GM18505 (cell line): ENCODE measurements at regions not wholly inside any gene's neighbourhood (a gene's known extent, or its start where the extent isn't known, plus 50 kb on each side); places are given as distances from the start of the nearest gene placed in this dataset.
"Not testable (repeated sequence)": the region's sequence is repeated elsewhere in the genome, so short reads cannot be mapped to it uniquely, and the experiment has no call there.

Experiments
- ATAC-seq: cut with Tn5 transposase; IDR thresholded peaks from one replicate; pipeline ENCODE4 v1.9.1; 2021; ENCODE audit not compliant: unreplicated experiment
- POLR2A ChIP-seq: IDR thresholded peaks from 4 replicates; pipeline ENCODE4 v1.6.1; 2011; ENCODE audit warnings: borderline replicate concordance; ENCODE audit not compliant: insufficient read depth, insufficient read length; ENCODE audit errors: extremely low read depth

- TF ChIP-seq POLR2A: no peak
- no peak for ATAC-seq
Observed at GRCh38 chr6:168865-169455, 123.3 kb upstream of the DUSP22 start.

DNA sequence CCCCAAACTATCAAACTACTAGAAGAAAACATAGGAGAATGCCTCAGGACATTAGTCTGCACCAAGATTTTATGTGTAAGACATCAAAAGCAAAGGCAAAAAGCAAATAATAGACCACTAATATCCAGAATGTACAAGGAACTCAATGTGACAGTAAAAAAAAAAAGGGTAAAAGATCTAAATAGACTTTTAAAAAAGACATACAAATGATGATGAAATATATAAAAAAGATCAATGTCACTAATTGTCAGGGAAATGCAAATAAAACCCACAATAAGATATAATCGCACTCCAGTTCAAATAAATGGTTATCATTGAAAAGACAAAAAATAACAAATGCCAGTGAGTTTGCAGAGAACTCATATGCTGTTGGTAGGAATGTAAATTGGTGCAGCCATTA lies 118.3 kb upstream of the DUSP22 start:
- ATAC-seq: no peak
- TF ChIP-seq POLR2A: no peak

GRCh38 chr6:175680-176079 lies 116.6 kb upstream of the DUSP22 start:
- no peak for ATAC-seq
- no peak for TF ChIP-seq POLR2A

DNA sequence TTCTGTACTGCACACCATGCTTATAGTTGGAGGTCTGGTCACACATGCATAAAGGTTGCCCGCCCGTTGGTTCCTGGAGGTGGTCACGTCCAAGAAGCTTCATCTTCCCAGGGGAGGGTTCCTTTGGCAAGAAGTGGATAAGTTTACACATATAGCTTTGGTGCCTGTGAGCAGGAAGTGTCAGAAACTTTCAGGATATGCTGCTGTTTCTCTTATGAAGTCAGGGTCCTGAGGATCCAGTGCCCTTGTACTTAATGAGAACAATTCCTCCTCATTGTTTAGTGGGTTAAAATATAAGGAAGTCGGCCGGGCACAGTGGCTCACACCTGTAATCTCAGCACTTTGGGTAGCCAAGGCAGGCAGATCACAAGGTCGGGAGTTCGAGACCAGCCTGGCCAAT lies 115.5 kb upstream of the DUSP22 start:
- TF ChIP-seq POLR2A: no peak
- ATAC-seq: no peak

DNA sequence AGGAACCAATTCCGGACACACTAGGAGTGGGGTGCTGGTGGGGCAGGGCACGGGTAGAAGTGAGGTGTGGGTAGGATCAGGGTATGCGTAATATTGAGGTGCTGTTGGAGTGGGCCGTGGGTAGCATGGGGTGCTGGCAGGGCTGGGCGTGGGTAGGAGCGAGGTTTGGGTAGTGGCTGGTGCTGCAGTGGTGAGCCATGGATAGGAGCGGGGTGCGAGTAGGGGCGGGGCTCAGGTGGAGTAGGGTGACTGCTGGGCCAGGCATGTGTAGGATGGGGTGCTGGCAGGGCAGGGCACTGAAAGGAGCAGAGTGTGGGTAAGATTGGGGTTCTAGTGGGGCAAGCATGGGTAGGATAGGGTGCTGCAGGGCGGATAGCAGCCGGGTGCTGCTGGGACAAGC lies 114.2 kb upstream of the DUSP22 start:
- no peak for ATAC-seq
- TF ChIP-seq POLR2A: no peak

GRCh38 chr6:178929-179328 lies 113.4 kb upstream of the DUSP22 start:
- ATAC-seq: not testable (repeated sequence)

GRCh38 chr6:179340-179950 lies 112.8 kb upstream of the DUSP22 start:
- no peak for TF ChIP-seq POLR2A
- no peak for ATAC-seq

DNA sequence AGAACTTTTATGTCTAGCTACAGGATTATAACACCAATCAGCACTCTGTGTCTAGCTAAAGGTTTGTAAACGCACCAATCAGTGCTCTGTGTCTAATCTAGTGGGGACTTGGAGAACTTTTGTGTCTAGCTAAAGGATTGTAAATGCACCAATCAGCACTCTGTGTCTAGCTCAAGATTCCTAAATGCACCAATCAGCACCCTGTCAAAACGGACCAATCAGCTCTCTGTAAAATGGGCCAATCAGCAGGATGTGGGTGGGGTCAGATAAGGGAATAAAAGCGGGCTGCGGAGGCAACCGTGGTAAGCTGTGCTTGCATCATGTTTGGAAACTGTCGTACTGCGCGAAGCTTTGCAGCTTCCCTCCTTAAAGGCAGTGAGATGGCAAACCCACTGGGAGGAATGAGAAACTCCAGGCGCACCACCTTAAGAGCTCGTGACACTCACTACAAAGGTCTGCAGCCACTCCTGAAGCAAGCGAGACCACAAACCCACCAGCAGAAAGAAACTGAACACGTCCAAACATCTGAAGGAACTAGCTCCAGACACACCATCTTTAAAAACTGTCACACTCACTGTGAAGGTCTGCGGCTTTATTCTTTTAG lies 112.1 kb upstream of the DUSP22 start:
- not testable (repeated sequence) for ATAC-seq

DNA sequence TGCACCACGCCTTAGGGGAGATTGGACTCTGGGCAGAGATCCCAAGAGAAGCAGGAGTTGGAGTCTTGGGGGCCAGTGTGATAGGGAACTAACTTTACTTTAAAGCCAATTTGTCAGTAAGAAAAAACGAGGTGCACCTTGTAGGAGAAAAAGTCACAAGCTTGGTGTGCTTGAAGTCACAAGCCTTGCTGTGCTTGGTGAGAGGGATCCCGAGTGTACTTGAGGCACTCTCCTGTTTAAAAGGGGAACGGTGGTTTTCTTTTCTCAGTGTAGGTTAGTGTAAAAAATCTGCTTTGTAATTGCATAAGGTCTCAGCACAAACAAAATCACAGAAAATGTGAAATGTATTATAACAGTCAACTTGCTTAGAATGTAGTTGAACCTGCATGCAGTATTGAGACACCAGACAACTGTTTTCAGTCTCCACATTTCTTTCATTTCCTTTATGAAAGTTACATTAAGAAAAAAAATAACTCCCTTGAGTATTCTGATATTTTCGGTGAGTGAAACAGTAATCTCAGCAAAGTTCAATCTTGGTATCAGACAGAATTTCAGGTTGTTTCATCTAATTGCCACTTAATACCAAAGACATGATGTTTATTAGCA lies 111.1 kb upstream of the DUSP22 start:
- ATAC-seq: no peak
- no peak for TF ChIP-seq POLR2A

DNA sequence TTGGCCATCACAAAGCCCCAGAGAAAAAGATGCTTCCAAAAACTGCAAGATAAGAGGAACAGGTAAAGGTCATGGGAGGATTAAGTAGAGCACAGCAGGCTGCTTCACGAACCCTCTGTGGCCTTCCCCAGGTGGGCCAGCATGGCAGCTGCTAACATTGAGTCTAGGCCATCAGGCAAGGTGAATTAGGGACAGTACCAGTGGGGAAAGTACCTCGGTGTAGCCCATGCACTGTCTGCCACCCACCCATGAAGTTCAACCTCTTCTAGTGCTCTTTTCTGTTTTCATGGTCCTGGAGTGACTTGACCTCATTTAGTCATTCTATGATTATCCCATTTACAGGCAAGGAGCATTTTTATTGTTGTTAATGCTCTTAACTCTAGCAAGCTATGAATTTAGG lies 108.6 kb upstream of the DUSP22 start:
- no peak for TF ChIP-seq POLR2A
- no peak for ATAC-seq

DNA sequence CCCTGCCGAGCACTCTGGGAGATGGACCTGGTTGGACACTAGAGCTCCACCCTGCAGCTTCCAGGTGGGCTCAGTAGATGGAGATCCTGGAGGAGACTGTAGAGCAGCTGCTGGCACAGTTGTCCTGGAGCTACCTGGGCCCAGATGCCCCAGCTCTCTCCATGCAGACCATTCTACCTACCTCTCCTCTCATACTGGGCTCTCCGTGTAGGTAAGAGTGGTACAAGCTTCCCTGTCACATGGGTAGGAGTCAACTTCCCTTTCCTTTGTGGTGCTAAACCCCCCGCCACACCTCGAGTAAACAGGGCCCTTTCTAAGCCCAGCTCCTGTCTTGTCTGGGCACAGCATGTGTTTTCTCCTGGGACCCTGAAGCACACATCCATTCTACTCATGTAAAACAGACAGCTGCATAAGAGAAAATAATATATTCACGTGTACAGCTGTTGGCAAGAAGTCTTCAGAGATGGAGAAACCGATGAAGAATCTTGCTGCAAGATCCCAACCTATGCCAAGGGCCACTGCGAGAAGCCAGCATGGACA lies 108.1 kb upstream of the DUSP22 start:
- no peak for TF ChIP-seq POLR2A

GRCh38 chr6:186340-186965 lies 105.8 kb upstream of the DUSP22 start:
- TF ChIP-seq POLR2A: no peak
- no peak for ATAC-seq

More for the DNA sequence above, 108.1 kb upstream of the DUSP22 start:
- no peak for ATAC-seq

DNA sequence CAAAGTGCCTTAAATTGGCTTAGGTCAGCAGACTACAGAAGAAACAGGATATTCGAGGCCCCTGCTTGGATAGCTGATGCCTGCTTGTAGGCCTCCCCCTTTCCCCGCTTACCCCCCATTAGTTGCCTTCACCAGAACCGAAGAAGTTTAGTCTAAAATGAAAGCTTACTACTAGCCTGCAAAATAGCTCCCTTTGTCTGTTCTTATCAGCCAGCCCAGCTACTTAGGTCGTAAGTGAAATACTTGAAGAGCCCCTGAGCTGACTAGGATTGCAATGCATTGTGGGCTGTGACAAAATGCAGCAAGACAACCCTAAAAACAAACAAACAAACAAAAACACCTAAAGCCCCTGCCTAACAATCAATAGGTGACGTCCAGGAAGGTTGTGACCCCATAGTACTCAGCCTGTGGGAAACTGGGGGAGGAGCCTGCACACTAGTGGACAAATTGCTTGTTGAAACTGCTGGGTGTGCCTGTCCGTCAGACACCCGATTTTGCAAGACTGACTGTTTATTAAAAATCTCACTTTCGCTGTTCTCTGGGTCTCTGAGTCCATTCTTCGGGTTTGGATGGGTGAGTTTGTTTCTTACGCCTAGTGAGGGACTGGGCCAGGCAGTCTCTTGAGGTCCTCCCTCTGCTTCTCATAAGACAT lies 105.0 kb upstream of the DUSP22 start:
- no peak for TF ChIP-seq POLR2A

More for the DNA sequence above, 105.0 kb upstream of the DUSP22 start:
- ATAC-seq: no peak
